Endothelial cell of hepatic sinusoid (primary cell): ENCODE measurements at regions not wholly inside any gene's neighbourhood (a gene's known extent, or its start where the extent isn't known, plus 50 kb on each side); places are given as distances from the start of the nearest gene placed in this dataset.

Experiments used
- in situ Hi-C: cut with HindIII; loops from 2 replicates; pipeline ENCODE4 v1.10.0; 2017; ENCODE audit warnings: low sequenced_read_pairs

DNA sequence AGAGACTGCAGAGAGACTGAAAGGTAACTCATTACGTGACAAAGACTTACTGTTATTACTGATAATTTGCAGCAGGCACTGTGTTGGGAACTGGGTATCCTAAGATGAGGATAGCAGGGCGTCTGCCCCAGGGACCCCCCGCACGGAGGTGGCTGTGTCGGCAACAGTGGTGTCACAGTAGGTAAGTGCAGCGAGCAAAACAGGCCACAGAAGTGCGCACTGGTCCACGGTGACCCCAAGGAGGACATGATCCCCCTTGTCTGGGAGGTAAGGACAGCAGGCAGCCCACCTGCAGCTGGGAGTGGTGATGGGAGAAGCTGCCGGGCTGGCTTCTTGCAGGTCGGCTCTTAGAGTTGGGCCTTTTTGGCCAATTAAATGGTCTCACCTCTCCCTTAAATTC, 82.9 kb downstream of the FAM43A start:
- in situ Hi-C loops = no loop called here

DNA sequence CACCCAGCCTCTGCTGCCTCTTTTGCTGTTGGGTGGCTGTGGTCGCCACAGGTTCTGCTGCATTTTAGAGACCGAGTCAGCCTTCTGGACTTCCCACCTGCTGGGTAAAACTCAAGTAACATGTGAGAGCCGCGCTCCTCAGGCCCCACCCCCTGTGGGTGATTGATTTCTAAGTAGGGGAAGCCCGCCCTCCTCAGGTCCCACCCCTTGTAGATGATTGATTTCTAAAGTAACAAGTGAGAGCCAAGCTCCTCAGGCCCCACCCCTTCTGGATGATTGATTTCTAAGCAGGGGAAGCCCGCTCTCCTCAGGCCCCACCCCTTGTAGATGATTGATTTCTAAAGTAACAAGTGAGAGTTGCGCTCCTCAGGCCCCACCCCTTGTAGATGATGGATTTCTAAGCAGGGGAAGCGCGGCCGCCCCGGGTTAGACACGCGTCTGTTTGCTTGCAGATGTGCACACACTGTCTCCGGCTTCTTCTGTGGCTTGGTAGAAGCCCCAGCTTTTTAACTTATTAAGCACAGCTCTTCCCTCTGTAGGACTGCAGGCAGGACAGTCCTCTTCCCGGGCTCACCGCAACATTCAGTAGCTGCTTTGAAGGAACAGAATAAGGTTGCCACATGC, 83.4 kb downstream of the FAM43A start:
- in situ Hi-C loops = no loop called here

DNA sequence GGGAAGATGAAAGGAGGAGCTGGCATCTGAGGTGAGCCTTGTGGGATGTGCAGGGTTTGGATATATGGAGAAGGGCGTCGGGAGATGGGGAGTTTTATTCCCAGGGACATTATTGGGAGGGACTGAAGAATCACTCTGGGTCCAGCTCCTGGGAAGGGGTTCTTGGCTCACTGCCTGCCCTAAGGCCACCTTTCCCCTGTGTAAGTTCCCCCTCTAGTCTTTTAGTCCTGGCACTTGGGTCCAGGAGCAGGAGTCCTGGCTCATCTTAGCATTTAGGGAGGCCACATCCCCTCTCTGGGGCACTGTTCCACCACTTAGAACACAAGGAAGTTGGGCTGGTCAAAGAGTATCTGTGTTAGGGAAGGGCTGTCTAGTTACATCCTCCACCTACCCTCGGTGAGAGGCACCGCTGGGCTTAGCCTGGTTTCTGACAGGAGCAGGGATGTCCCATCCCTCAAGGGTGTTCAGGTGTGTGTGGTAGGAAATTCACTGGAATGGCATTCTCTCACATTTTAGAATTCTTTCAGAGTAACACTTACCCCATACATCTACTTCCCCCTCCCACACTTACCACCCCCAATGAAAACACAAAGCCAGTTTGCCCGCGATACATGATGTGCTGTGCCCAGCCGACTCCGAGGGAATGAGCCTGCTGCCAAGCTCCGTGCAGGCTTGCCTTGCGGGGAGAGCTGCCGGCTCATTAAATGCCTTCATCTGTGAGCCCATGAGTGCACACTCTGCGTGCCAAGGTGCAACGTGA, 86.7 kb downstream of the FAM43A start:
- in situ Hi-C loops = no loop called here

DNA sequence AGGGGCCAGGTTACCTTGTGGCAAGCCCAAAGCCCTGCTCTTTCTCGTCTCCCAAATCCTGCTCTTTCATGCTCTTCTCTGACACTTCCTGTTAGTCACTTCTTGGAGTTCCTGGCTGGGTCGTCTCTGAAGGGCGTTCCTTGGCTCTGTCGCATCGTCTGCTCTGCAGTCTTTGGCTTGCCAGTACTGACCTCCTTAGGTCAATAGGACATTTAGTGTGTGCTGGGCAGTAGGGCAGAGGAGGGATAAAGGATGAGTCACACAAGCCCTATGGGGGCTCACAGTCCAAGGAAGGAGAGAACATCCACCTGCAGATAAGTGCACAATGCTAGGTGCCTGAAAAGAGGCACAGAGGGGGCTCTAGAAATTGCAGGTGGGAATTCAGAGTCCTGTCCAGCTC, 87.5 kb downstream of the FAM43A start:
- in situ Hi-C loops = no loop called here

DNA sequence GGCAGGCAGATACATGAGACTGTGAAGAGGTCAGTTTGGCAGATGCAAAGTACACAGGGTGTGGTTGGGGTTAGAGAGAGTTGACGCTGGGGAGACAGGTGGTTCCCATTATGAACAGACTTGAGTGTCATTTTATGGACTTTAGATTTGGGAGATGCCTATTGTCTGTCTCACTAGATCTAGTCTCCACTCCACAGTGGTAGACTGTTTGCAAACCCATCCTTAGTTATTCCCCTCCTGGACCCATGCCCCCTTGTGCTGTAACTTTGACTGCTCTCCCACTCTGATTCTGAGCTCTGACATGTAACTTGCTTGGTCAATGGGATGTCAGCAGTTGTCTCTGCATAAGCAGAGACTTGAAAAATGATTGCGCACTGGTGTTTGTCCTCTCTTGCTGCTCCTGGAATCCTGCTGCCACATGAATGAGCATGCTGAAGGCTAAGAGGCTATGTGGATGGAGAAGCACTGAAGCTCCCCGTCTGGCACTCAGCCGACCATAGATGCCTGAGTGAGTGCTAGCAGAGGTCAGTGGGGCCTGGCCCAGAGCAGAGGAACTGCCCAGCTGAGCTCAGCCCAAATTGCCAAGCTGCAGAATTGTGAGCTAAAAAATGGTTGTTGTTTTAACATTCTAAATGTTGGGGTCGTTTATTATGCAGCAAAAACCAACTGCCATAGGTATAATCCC, 88.2 kb downstream of the FAM43A start:
- in situ Hi-C loops = no loop called here

DNA sequence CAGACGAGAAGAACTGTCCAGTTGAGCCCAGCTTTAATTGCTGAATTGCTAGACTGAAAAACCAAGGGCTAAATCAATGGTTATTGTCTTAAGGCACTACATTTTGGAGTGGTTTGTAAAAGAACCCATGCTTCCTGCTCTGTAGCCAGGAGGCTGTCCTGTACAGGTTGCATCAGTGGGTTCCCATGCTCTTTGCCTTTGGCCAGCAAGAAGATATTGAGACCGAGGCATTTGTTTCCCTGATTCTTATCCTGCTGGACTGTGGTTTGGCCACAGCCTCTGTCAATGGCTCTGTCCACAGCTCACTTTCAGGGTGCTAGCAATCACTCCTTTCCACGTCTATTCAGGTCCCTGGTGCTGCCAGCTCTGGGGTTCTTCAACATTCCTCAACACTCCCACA, 89.6 kb downstream of the FAM43A start:
- in situ Hi-C loops = no loop called here

DNA sequence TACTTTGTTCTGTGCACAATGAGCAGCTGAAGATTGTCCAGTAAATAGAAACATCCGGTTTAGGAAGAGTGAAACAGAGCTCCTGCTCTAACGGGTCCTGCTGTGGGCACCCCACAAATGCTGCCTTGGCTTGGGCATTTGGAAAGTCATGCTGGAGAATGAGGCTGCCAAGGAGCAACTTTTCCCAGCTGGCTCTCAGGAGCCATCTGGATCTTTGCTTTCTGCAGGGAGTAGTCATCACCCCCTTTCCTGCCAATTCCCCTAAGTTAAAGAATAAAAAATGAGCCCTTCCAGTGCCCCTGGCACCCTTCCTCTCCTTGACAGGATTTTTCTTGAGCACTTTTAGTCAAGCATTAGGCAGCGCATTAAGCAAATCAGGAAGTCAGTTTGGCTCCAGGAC, 90.0 kb downstream of the FAM43A start:
- in situ Hi-C loops = no loop called here

DNA sequence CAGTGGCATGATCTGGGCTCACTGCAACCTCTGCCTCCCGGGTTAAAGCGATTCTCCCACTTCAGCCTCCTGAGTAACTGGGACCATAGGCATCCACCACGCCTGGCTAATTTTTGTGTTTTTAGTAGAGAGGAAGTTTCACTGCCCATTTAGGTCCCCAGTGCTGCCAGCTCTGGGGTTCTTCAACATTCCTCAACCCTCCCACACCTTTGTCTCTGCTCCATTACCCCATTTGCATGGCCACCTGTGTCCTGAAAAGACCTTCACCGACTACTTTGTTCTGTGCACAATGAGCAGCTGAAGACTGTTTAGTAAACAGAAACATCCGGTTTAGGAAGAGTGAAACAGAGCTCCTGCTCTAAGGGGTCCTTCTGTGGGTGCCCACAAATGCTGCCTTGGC, 92.0 kb downstream of the FAM43A start:
- in situ Hi-C loops = no loop called here

DNA sequence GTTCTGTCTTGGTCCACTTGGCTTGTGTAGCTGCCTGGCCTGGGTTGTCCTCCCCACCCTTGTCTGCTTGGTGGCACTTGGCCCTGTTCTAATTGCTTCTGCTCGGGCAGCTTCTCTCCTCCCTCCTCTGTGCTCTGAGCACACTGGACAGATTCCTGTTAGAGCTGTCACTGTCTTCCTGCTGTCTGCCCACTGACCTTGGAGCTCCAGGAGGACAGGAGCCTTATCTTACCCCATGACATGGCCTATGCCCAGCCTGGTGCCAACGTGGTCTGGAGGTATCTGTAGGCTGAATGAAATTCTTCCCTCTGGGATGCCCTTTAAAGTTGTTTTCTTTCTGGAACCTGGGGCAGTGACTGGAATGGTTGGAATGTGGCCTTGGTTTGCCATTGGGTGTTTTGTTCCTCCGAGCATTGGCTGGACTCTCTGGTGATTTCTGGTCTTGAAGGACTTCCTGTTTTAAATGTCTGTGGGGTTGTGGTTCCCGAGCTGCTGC, 94.1 kb downstream of the FAM43A start:
- in situ Hi-C loops = loop anchor here (5.0 kb wide), 1 partner anchor 67 kb away; no protein-coding TSS in a partner anchor

DNA sequence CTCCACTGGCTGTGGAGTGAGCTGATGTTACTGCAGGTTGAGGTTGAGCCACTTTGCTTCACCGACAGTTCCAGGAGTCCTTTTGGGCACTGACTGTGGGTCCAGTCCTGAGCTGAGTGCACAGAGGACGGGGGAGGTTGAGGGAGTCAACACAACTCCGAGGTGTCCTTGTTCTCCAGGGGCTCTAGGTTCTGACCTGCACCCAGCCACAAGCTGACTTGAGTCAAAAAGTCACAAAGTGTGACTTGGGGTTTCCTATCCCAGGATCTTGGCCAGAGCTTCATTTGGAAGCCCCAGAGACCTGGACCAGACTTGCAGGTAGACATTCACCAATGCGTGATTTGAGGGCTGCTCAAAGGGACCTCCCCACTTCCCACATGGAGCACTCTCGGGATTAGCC, 95.0 kb downstream of the FAM43A start:
- in situ Hi-C loops = loop anchor here (5.0 kb wide), 1 partner anchor 68 kb away; no protein-coding TSS in a partner anchor

DNA sequence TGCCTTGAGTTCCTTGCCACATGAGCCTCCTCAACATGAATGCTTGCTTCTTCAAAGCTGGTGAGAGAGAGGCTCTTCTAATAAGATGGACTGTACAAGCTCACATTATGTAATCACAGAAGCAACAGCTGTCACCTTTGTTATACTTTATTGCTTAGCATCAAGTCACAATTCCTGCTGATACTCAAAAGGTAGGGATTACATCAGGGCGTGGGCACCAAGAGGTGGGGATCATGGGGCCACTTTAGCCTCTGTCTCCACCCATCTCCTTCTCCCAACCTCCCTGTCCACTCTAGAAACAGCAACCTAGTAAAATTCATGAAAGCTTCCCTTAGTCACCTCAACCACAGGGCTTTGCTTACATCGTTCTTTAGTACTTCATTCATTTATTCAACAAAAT, 95.9 kb downstream of the FAM43A start:
- in situ Hi-C loops = loop anchor here (5.0 kb wide), 1 partner anchor 69 kb away; no protein-coding TSS in a partner anchor

DNA sequence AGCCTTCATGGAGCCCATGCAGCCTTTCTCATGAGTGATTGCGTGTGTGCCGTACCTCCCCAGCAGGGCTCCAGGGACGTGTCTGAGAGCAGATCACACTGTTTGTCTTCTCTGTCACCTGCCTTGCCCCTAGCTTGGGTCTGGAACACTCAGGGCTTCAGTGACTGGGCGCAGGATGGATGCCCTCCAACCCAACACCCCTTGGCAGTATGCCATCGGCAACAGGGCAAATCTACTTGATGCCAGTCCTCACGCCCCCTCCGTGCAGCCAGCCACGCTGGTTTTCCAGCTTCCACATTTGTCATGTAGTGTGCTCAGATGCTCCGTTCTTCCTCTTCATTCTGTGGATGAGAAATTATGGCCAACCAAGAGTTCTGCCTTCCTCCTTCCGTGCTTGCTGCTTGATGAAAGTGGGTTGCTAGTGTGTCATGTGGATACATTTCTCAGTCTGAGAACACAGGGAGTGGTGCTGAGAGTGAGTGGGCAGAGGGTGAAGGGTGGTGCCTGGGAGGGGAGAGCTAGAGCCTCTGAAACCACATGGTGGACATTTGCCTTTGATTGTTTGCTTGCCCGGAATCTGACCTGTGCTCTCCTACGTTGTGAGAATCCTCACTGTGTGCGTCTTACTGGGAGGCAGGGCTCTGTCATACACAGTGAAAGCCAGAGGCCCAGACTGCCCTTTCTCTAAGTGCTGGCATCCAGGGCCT, 97.2 kb downstream of the FAM43A start:
- in situ Hi-C loops = loop anchor here (5.0 kb wide), 1 partner anchor 71 kb away; no protein-coding TSS in a partner anchor

DNA sequence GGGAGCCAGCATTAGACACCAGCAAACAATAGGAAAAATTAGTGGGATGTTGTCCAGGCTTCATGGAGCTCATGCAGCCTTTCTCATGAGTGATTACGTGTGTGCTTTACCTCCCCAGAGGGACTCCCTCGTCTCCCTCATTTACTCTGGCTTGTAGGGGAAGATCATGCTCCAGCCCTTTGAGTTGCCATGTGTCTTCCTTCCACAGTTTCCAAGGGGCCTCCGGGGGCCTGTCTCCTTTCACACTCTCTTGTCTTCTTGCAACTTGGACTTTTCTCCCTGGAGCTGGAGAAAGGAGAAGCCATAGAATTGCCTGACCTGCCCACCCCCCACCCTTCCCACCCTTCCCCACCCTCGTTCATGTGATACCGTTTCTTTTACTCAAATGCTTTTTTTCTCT, 98.7 kb downstream of the FAM43A start:
- in situ Hi-C loops = loop anchor here (5.0 kb wide), 1 partner anchor 72 kb away; no protein-coding TSS in a partner anchor

DNA sequence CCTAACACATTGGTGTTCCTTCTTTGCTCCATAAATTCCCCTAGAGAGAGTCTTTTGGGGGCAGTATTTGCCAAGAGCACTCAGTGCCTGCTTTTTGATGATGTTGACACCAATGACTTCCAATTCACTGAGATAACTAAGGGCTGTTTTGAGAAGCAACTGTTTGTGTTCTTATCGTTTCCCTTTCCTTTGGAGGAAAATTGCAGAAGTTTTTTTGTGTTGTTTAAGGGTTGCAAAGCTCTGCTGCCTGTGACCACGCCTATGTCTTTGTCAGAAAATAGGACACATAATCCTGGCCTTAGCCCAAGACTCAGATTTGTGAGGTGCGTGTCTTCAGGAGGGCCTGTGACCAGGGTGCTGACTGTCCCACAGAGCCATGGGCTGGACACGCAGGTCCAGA, 99.6 kb downstream of the FAM43A start:
- in situ Hi-C loops = no loop called here

DNA sequence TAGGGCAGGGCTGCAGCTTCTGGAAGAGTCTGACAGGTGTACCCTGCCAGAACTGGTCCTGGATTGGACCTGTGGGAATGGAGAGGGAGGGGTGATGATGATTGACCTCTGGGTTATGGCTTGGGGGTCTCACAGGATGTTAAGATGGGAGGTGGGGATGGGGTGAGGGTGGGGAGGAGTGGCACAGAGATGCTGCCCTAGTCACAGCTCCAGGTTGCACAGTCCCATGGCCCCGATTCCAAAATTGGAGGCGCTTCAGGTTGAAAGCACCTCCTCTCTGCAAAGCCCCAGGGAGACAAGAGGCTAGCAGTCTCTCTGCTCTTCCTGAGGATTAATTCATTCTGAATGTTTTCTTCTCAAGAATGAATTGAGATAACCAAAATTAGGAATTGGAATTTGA, 101.4 kb downstream of the FAM43A start:
- in situ Hi-C loops = no loop called here

DNA sequence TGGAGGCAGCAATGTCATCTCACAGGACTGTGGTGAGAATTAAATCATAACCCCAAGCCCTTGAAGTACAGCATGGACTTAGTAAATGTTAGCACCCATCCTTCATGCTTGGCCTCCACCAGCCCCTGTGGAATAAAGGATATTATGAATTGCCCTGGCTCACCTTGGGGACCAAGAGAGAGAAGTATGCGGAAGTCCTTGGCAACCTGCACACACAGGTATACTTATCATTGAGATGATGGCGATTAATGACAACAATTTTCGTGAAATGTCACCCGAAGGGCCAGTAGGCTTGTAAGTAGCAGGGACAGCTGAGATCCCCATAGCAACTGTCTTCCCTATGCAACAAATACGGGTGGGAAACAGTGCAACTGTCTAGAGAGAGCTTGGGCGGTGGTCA, 102.0 kb downstream of the FAM43A start:
- in situ Hi-C loops = no loop called here

DNA sequence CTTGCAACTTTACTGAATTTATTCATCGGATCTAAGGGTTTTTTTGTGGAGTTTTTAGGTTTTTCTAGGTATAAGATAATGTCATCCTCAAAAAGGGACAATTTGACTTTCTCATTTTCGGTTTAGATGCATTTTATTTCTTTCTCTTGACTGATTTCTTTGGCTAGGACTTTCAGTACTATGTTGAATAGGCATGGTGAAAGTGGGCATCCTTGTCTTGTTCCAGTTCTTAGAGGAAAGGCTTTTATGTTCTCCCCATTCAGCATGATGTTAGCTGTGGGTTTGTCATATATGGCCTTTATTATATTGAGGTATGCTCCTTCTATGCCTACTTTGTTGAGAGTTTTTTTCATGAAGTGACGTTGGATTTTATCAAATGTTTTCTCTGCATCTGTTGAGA, 106.7 kb downstream of the FAM43A start:
- in situ Hi-C loops = no loop called here

DNA sequence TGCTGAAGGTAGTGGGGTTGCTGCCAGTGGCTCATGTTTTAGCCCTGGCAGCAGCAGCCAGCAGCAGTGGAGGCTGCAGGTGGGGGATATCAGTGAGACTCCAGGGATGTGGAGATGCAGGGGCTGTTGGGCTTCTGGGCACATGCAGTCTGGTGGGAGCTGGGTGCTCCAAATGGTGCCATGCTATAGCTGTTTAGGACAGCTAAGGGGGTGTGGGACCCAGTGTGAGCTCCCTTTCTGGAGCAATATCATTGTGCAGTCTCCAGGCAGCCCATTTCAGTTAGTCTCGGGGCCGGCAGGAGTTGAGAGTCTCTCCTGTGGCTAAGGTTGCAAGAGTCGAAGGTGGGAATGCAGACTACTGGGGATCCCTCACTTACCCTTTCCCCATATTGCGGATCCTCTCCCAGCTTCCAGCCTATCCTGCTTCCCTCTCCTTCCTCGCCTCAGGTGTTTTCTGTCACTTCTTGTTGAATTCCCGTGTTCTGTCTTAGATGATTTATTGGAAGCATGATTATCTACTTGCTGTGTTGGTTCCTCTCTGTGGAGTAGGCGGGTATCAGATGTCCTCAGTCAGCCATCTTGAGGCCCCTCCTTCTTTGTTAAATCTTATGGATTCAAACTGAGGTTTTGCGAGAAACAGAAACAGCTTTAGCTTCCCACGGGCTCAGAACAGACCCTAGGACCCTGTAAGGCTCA, 112.0 kb downstream of the FAM43A start:
- in situ Hi-C loops = no loop called here

DNA sequence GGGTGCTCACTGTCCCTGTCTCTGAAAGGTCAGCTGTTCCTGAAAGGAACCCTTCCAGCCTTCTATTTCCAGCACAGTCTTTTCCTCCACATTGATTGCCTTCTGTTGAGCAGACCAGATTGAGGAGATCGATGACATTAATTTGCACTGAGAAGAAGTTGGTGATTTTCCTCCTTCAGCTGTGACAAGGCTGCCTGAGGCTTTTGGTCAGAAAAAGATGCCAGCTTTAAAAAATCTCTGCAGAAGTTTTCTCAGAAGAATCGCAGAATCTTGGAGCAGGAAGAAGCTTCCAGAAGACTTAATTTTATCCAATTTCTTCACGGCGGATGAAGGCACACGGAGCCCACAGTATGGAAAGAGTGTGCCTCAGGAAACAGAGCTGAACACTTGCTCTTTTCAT, 112.8 kb downstream of the FAM43A start:
- in situ Hi-C loops = no loop called here

DNA sequence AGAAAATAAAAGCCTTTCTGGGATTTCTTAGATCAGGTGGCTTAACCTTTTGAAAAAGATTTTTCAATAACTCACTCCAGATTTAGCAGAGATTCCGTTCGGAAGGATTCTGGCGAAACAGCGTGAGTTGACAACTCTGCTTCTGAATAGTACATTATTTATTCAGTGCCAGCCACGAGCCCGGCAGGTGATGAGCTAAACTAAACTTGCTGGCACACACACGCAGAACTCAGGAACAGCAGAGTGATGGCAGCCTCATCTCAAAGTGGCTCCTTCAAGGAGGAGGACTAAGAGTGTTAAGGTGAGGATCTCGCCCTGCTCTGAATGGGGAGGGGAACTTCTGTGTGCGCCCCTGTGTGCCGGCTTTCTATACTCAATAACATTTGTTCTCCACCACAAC, 114.3 kb downstream of the FAM43A start:
- in situ Hi-C loops = no loop called here
